ENCODE measurements at regions not wholly inside any gene's neighbourhood (a gene's known extent, or its start where the extent isn't known, plus 50 kb on each side); places are given as distances from the start of the nearest gene placed in this dataset.
"Not testable (repeated sequence)": the region's sequence is repeated elsewhere in the genome, so short reads cannot be mapped to it uniquely, and the experiment has no call there.

DNA sequence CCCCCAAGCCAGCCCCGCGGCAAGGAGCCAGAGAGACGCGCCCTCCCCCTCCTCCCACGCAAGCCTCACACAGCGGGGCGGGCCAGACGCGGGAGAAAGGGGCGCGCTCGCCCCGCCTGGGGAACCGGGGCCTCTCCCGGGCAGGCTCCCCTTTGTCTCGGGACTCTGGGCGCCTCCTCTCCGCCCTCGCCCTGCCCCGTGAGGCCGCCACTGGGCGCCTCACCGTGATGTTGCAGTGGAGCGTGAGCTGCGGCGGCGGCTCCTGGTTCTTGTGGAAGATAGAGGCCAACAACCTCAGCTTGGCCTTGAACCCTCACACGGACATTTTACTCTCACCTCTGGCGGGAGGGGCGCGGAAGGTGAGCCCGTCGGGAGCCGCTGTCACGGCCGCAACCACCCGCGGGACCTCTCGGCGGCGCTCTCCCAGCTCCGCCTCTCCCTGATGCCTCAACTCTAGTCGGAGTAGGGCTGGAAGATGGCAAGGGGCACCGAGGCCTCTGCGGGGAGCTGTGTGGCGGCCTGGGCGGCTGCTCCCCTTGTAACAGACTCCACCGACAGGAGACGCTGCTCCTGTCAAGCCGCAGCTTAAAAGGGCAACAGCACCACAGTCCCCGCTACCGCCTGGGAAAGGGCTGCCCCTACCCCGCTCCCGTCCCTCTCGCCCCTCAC lies 179.2 kb upstream of the ZSCAN2 start:
- DNase-seq = not testable (repeated sequence)

DNA sequence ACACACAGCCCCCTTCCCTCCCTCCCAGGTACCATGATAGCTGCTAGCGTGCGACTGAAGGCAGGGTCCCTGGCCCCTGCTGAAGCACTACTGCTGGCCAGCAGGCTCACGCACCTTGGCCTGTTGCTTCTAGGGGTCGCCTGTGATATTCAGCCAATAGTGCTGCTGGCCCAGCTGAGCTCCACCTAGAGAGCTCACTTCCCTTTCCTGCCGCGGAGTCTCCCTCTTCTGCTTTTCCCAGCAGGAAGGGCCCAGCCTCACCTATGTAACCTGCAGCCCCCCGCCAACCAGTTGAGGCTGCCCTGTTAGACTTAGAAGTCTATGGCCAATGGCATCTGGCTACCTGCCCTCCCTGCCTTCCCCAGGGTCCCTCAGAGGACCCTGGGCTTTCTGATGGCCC lies 175.5 kb upstream of the ZSCAN2 start:
- not testable (repeated sequence) for DNase-seq

DNA sequence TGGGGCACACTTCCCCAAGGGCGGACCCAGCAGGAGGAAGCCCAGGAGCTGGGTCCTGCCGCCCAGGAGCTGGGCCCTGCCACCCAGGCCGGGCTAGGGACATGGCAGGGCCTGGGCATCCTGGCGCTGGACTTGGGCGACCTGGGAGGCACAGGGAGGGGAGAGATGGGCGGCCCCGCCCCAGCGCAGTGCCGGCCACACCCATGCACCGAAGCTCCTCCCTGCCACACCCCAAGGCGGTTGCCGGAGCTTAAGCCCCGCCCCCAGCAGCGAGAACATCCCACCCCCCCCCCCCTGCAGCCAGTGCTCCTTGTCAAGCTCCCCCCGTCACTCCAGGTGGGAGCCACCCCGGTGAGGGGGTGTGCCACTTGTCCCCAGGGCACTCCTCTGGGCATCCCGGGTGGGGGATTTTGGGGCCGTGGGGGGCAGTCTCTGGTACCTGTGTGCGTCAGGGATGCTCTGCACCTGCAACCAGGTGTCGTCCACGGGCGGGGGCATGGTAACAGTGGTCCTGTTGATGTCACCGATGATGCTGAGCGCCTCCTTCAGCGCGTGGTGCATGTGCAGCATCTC lies 127.4 kb upstream of the ZSCAN2 start:
- DNase-seq = not testable (repeated sequence)

DNA sequence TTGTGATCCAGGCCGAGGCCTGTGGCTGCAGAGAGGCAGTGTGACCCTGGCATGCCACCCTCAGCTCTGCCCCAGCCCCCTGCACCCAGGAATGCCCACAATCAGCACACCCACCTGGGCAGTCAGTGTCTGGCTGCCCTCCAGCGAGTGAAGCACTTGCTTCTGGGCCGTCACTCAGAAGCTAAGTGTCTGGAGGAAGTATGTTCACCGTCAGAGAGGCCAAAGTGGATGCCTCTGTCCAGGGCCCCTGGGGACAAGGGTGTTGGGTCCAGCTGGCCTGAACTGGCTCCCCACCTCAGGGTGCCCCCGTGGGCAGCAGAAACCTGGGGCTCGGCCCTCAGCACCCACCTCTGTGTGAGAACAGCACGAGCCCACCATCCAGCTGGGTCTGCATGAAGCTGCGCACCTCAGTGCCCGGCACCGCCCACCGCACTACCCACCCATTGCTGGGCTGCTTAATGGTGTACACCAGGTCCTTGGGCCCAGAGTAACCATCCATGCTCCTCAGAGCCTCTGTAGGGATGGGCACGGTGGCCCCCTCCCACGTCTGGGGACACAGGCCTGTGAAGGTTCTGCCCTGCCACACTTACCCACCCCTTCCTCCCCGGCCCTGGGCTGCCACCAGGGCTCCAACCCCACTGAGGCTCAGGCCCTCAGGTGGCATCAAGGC lies 124.3 kb upstream of the ZSCAN2 start:
- DNase-seq = not testable (repeated sequence)

DNA sequence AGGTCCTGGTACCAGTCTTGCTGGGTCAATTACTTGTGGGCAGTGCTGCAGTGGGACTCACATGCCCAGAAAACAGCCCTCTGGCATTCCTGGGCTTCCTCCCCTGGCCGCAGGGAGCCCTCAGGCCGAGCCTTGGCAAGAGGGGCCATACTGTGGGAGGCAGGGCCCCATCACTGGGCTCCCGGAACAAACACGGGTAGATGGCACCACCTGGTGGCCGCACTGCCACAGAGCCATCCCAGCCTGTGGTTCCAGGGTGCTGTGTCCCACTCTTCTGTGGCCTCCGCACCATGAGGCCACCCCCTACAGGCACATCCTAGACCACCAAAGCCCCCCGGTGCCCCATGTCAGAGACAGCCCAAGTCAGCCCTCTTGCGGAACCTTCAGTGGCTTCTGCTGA lies 123.3 kb upstream of the ZSCAN2 start:
- DNase-seq = not testable (repeated sequence)

DNA sequence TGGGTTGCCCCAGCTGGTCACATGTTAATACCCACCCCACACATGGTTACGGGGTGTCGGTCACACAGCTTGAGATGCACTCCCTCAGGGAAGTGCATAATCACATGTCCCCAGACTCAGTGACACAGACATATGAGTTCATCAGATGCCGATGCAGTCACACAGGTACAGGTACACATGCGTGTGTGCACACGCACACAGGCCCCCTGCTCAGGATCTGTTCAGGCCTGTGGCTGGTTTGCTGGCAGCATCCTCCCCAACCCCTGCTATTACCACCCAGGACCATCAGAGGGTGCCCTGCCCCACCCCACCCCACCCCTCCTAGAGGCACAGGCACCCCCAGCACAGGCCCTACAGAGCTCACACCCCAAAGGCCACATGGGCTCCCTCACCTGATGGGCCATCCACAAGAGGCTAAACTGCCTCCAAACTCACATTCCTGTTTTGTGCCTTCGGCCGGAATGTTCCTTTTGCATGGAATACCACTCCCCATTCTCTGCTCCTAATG lies 120.6 kb upstream of the ZSCAN2 start:
- DNase-seq = not testable (repeated sequence)

DNA sequence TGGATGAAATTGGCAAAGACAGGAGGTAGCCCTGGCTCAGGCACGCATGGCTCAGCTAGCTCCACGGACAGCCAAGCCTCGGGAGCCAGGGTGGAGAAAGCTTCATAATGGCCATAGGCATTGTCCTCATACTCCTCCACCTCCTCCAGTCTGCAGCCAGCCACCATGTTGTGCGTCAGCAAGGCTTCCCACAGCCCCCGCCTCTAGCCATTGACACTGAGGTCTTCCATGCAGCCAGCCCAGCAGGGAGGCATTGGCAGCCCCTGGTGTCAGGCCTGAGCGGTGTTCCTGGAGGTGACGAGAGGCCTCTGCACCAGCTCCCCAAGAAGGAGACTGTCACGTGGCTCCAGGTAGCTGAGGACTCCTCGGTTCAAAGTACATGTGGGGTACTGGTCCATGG lies 117.0 kb upstream of the ZSCAN2 start:
- not testable (repeated sequence) for DNase-seq

DNA sequence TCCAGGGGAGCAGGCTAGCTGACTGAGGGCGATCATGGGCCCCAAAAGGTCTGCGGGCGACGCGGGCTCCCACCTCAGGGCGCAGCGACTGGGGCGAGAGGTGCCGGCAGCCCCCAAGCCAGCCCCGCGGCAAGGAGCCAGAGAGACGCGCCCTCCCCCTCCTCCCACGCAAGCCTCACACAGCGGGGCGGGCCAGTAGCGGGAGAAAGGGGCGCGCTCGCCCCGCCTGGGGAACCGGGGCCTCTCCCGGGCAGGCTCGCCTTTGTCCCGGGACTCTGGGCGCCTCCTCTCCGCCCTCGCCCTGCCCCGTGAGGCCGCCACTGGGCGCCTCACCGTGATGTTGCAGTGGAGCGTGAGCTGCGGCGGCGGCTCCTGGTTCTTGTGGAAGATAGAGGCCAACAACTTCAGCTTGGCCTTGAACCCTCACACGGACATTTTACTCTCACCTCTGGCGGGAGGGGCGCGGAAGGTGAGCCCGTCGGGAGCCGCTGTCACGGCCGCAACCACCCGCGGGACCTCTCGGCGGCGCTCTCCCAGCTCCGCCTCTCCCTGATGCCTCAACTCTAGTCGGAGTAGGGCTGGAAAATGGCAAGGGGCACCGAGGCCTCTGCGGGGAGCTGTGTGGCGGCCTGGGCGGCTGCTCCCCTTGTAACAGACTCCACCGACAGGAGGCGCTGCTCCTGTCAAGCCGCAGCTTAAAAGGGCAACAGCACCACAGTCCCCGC lies 100.5 kb upstream of the ZSCAN2 start:
- not testable (repeated sequence) for DNase-seq

DNA sequence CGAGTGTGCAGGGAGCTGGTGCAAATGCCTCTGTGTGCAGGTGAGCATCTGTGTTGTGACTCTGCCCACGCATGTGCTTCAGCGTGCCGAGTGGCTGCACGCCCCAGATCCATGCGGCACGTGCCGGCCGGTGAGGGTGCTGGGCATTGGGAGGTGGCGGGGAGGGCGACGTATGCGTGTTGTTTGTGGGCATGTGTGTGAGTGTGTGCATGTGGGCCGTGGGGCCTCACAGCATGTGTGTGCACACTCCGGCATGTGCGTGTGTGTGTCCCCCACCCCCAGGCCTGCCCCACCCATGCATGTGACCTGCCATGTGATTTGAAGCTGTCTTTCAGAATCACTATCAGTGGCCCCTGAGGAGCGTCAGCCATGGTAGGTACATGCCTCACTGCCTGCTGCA lies 97.7 kb upstream of the ZSCAN2 start:
- not testable (repeated sequence) for DNase-seq

DNA sequence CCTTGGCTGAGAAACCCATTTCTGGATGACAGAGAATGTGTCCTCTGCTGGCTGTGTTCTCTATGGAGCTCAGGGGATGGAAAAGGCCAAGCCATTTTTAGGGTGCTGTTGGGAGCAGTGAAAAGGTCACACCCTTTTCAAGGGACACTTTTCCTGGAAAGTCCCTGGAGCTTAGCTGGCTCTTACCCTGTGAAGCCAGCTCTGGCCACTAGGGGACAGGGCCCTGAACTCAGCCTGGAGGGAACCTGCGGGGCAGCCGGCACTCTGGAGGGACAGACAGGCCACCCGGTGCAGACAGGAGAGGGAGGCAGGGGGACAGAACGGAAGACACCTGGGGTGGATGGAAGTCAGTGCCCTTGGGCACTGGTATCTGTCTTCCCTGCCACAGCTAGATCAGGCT lies 95.3 kb upstream of the ZSCAN2 start:
- DNase-seq = not testable (repeated sequence)

DNA sequence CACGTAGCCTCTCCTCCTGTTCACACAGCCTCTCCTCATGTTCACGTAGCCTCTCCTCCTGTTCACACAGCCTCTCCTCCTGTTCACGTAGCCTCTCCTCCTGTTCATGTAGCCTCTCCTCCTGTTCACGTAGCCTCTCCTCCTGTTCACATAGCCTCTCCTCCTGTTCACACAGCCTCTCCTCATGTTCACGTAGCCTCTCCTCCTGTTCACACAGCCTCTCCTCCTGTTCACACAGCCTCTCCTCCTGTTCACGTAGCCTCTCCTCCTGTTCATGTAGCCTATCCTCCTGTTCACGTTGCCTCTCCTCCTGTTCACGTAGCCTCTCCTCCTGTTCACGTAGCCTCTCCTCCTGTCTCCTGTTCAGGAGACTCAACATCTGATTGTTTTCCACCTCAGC lies 88.5 kb upstream of the ZSCAN2 start:
- DNase-seq = not testable (repeated sequence)

DNA sequence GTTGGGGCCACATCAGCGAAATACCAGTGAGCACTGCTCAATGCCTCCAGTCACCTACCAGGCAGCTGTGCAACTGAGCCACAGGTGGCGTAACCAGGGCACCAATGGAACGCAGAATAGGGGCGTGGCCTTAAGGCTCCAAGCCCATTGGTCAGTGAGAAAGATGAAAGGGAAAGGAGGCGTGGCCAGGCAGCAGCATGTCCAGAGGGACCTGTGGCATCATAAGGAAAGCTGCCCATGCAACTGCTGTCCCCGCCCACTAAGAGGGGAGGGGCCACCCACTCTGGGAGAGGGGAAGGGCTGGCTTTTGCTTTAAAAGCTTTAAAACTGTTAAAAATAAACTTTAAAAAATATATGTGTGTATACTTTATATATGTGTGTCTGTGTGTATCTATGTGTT lies 84.0 kb upstream of the ZSCAN2 start:
- peak; percentile 1 for DNase-seq

DNA sequence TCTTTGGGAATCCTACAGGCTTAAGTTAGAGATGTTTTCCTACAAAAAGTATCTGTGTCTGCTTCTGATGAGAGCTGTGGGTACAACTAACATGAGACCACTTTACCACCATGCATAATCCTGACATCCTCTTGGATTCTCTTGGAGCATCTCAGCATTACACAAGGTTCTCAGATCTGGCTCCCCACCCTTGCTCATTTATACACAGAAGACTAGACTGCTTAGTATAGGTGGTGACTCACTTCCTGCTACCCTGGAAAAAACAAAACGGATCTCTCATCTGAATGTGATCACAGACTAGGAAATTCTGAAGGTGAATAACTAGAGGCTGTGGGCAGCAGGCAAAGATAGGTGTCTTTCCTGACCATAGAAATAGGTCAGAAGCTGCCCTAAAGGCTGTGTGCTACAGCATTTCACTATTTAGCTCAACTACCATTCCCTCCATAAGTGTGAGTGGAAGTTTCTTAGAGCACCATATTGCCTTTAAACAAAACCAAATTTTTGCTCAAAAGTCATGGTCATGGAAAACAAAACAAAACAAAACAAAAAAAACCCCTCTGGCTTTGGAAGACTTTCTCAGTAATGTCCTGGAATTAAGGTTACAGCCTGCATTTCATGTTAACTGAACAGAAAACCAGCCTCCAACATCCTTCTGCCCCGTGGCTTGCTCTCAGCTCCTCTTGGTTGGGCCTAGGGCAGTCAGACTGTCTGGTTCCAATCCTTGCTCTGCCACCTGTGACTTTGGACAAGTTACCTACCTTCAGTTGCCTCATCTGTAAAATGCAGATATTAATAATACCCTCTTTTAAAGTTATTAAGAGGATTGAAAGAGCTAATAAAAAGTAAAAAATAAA lies 75.1 kb upstream of the ZSCAN2 start:
- DNase-seq = not testable (repeated sequence)

DNA sequence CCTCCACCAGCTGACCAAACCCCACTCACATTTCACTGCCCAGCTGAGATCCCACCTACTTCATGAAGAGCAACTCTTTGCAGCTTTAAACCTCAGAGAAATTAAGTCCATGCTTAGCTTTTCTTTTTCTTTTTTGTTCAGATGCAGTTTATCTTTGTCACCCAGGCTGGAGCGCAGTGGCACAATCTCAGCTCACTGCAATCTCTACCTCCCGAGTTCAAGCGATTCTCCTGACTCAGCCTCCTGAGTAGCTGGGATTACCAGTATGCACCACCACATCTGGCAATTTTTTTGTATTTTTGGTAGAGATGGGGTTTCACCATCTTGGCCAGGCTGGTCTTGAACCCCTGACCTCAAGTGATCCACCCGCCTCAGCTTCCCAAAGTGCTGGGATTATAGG lies 70.1 kb upstream of the ZSCAN2 start:
- not testable (repeated sequence) for DNase-seq

DNA sequence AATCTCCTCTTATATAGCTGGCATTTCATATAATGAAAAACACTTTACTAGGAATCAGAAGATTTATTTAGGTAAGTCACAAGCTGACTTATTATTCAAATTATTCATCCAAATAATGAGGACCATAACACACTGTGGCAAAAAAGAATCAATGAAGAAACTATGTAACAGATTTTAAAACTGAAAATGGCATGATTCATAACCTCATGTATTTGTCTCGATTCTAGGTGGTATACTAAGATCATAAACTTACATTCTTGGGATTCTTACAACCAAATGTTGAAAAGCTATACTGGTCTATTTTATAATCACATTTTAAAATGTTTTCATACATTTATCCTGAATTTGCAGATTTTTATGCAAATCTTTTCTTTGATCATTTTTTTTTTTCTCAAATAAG lies 69.6 kb upstream of the ZSCAN2 start:
- DNase-seq = not testable (repeated sequence)

DNA sequence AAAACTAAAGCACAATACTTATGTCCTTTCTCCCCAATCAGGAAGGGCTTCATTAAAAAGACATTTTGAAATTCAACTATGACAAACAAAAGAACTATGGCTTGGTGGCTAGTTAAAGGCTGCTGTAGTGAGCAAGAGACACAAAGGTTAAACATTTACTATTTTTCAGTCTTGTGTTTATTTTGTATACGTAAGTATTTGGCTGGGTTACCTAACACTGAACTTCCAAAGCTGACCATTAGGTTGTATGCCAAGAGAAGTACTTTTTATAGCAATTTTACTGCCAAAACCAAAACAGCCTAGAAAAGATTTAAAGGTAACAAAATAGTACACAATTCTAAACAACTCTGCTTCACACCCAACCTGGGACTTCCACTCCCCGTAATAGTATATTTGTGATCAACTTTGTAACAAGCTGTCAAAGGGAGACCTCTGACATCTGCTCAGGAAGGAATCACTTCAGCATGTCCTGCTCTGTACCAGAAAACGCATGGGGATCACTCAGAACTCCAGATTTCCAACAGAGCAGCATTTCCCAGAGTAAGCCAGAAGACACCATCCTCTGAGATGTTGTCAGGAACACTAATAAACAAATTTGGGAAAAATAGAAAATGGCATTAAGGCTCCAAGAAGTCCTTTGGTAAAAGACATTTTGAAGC lies 69.0 kb upstream of the ZSCAN2 start:
- DNase-seq = not testable (repeated sequence)

DNA sequence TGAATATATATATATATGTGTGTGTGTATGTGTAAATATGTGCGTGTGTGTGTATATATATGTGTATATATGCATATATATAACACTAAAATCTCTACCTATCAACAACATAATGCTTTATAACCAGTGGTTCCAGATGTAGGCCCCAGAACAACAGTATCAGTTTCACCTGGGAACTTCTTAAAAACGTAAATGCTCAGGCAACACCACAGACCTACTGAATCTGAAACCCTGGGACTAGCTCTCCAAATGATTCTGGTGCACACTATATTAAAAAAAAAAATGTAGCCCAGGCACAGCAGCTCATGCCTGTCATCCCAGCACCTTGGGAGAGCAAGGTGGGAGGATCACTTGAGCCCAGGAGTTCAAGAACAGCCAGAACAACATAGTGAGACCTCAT lies 67.1 kb upstream of the ZSCAN2 start:
- DNase-seq = not testable (repeated sequence)

DNA sequence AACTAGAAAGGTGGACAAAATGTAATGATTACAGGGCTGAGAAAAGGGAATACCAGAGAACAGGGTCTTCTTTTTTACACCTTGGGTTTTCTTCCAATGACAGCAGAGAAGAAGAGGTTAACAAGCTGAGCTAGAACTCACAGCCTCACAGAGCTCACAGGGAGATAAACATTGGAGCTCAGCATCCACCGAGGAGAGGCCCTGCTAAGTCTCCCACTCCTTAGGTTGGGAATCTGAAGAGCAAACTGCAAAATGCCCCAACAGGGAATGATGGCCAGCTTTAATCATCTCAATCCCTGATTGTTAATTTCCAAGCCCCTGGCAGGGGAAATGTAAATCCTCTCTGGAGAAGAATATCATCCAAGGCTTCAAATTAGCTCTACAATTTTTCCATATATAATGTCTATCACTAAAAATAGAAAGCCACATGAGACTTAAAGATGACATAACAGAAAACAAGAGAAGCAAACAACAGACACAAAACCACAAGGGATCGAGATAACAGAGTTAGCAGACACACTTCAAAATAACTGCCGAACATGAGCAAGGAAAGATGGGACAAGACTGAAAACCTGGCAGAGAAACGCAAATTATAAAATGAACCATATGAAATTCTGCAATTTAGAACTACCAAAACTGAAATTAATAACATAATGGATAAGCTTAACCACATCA lies 66.1 kb upstream of the ZSCAN2 start:
- not testable (repeated sequence) for DNase-seq

DNA sequence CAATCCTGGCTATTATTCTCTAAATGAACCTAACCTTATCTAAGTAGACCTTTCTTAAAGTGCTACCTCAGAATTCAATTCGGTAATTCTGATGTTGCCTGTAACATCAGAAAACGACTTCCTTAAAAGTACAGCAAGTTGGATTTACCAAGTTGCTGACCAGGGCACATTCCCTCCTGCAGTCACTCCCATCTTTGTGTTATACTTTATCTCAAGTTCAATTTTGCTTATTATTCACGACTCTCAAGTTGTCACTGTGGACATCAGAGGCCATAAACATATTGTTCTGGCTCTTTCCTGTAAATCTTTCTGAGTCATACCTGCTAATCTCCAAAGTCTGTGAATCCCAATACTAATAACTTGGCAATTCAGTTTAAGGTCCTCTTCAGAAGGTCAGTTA lies 64.6 kb upstream of the ZSCAN2 start:
- DNase-seq = peak; percentile 33

DNA sequence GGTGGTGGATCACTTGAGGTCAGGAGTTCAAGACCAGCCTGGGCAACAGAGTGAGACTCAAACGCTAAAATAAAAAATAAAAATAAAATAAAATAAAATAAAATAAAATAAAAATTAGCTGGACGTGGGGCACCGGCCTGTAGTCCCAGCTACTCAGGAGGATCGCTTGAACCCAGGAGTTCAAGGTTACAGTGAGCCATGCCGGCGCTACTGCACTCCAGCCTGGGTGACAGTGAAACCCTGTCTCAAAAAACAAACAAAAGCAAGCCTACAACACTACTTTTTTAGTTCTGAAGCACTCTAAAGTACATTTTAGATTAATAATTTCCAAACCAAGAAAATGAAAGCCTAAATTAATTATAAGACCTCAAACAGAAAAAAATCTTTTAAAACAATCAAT lies 56.2 kb upstream of the ZSCAN2 start:
- DNase-seq = not testable (repeated sequence)

DNA sequence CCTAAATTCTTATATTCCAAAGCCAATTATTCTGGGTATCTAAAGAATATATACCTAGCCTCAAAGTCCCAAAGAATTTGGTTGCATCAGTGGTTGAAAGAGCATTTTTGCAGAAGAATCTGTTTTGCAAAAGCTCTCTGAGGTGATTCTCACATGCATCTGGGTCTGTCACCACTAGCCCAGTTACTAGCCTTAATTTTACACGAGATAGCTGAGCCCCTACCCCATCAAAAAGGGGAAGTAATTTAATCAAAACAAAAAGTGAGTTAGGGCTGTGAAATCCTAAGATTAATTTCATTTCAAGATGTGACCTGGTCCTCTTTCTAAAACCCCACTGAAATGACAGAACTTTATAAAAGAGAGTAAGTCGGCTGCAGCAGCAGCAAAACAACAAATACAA lies 53.7 kb upstream of the ZSCAN2 start:
- DNase-seq = not testable (repeated sequence)

Data from dermis blood vessel endothelial cell (primary cell).